GM13976 (cell line): ENCODE measurements at regions not wholly inside any gene's neighbourhood (a gene's known extent, or its start where the extent isn't known, plus 50 kb on each side); places are given as distances from the start of the nearest gene placed in this dataset.
"Not testable (repeated sequence)": the region's sequence is repeated elsewhere in the genome, so short reads cannot be mapped to it uniquely, and the experiment has no call there.

Experiments used
- DNase-seq: peaks from one replicate; pipeline ENCODE4 v3.0.0; 2012; ENCODE audit warnings: low spot score
- in situ Hi-C: fragments of 300-500 bp; cut with MboI; formaldehyde crosslinking; loops from one replicate; pipeline ENCODE4 v1.12.0; 2022; ENCODE audit warnings: low sequenced_read_pairs, mixed read lengths, inconsistent platforms; ENCODE audit not compliant: unreplicated experiment

- DNase-seq, in situ Hi-C loops: not testable (repeated sequence)
Observed at GRCh38 chr16:29060022-29060810, 75.4 kb downstream of the LAT start.

GRCh38 chr16:29059575-29059974 lies 74.7 kb downstream of the LAT start:
- in situ Hi-C loops, DNase-seq: not testable (repeated sequence)
